MCF 10A (cell line): ENCODE measurements at regions not wholly inside any gene's neighbourhood (a gene's known extent, or its start where the extent isn't known, plus 50 kb on each side); places are given as distances from the start of the nearest gene placed in this dataset.

Experiments
- BruUV-seq: library from RNA; stranded (reverse); fragments of 400-500 nt; replicated peaks from 2 replicates; lab custom pipeline; 2021; lab: Mats Ljungman, UMichigan
- CTCF ChIA-PET: fragments of 300-600 bp; sonication (Branson Sonifier 250); formaldehyde crosslinking; extraction: SDS; loops from one replicate; lab custom pipeline; 2021; ENCODE audit warnings: antibody characterized with exemption, inconsistent platforms; lab: Yijun Ruan, JAX
- POLR2A ChIA-PET: fragments of 300-600, 350-650 bp; sonication (Branson Sonifier 250); formaldehyde crosslinking; extraction: SDS; loops from one replicate; lab custom pipeline; 2020; ENCODE audit warnings: antibody characterized with exemption, inconsistent platforms; lab: Yijun Ruan, JAX
- DNase-seq: peaks from one replicate; pipeline ENCODE4 v3.0.0-alpha.2; 2018; ENCODE audit not compliant: unreplicated experiment
- H3K27ac Mint-ChIP-seq: one replicate; pipeline ENCODE4 v1.8.0; 2022; ENCODE audit warnings: mild to moderate bottlenecking, low read depth, mixed read lengths; ENCODE audit not compliant: unreplicated experiment
- H3K27me3 Mint-ChIP-seq: one replicate; pipeline ENCODE4 v1.8.0; 2022; ENCODE audit warnings: mixed read lengths; ENCODE audit not compliant: insufficient read depth, unreplicated experiment
- H3K36me3 Mint-ChIP-seq: one replicate; pipeline ENCODE4 v1.8.0; 2022; ENCODE audit warnings: mild to moderate bottlenecking, moderate library complexity, mixed read lengths; ENCODE audit not compliant: insufficient read depth, unreplicated experiment
- H3K4me1 Mint-ChIP-seq: one replicate; pipeline ENCODE4 v1.8.0; 2022; ENCODE audit warnings: mixed read lengths; ENCODE audit not compliant: insufficient read depth, unreplicated experiment
- H3K4me3 Mint-ChIP-seq: one replicate; pipeline ENCODE4 v1.8.0; 2022; ENCODE audit warnings: mild to moderate bottlenecking, moderate library complexity, mixed read lengths; ENCODE audit not compliant: unreplicated experiment
- H3K9me3 Mint-ChIP-seq: one replicate; pipeline ENCODE4 v1.8.0; 2022; ENCODE audit warnings: mixed read lengths; ENCODE audit not compliant: unreplicated experiment
- intact Hi-C: fragments of 100-400 bp; cut with micrococcal nuclease; formaldehyde crosslinking; loops from 2 replicates; pipeline ENCODE4 v1.14.1; 2022
- TF ChIP-seq, protein P1 (sequence below): fragments of 200-600 bp; IDR thresholded peaks from one replicate; pipeline ENCODE4 v1.8.0; 2022; ENCODE audit warnings: antibody characterized with exemption, mild to moderate bottlenecking; ENCODE audit not compliant: unreplicated experiment

DNA sequence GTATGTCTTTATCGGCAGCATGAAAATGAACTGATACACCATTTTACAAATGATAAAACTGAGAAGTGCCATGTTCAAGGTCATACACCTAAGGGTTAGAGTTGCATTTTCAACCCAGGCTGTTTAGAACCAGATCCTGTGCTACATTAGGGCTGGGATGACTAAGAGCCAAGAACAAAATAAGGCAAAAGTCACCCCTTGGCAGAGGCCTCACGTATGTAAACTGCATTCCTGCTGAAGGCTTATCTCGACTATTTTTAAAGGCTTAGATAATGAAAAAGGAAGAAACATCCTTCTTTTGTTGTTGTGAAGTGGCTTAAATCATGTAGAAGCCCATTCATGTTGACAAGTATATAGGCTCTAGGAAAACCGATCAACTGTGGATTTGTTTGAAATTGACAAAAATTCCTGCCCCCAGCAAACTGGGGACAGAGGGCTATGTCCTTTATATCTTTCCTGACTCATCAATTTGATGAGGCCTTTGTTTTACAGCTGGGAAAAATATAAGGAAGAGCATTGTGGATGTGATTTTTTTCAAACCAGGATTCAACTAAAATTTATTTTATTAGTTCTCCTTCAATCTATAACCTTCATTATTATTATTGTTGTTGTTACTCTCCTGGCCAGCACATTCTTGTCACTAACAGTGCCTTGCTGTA lies 196.5 kb downstream of the SNX18 start:
- no peak overlapping the region for H3K27ac Mint-ChIP-seq
- peaks cover 14% of the 10 kb centered on the region for H3K9me3 Mint-ChIP-seq
- ChIA-PET CTCF (no interaction called here), POLR2A (no interaction called here)
- no TSS peak for BruUV-seq
- no peak overlapping the region for H3K4me3 Mint-ChIP-seq
- TF ChIP-seq, protein P1, sequence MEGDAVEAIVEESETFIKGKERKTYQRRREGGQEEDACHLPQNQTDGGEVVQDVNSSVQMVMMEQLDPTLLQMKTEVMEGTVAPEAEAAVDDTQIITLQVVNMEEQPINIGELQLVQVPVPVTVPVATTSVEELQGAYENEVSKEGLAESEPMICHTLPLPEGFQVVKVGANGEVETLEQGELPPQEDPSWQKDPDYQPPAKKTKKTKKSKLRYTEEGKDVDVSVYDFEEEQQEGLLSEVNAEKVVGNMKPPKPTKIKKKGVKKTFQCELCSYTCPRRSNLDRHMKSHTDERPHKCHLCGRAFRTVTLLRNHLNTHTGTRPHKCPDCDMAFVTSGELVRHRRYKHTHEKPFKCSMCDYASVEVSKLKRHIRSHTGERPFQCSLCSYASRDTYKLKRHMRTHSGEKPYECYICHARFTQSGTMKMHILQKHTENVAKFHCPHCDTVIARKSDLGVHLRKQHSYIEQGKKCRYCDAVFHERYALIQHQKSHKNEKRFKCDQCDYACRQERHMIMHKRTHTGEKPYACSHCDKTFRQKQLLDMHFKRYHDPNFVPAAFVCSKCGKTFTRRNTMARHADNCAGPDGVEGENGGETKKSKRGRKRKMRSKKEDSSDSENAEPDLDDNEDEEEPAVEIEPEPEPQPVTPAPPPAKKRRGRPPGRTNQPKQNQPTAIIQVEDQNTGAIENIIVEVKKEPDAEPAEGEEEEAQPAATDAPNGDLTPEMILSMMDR, result no peak
- H3K4me1 Mint-ChIP-seq, result no peaks in the 10 kb centered on the region
- H3K27me3 Mint-ChIP-seq, result peaks cover 11% of the 10 kb centered on the region
- DNase-seq, result no peak
- H3K36me3 Mint-ChIP-seq, result no peaks in the 10 kb centered on the region
- intact Hi-C loops, result no loop called here

DNA sequence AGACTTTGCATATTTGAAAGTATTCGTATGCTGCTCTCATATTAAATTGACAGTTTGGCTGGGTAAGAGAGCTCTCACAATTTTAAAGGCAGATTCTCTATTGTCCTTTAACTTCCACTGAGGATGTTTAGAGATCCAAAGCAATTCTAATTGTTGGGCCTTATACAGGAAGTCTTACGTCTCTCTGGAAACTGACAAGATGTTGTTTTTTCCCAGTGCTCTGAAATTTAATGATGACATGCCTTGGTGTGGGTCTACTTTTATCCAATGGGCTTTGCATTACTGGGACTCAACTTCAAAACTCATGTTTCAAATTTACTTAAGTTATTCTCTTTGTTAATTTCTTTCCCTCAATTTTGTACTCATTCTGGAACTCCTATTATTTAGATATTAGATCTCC lies 191.5 kb downstream of the SNX18 start:
- no peaks in the 10 kb centered on the region for H3K36me3 Mint-ChIP-seq
- H3K4me1 Mint-ChIP-seq, result no peaks in the 10 kb centered on the region
- no peak overlapping the region for H3K27ac Mint-ChIP-seq
- TF ChIP-seq, protein P1, result no peak
- no peak for DNase-seq
- peaks cover 28% of the 10 kb centered on the region for H3K27me3 Mint-ChIP-seq
- intact Hi-C loops, result no loop called here
- ChIA-PET POLR2A (interaction anchor here (0.7 to 1.0 kb wide), 2 partner anchors 11 to 252 kb away, joined by 3 to 5 read pairs; no protein-coding TSS in a partner anchor), CTCF (interaction anchor here (0.7 kb wide), 1 partner anchor 25 kb away, joined by 3 read pairs; no protein-coding TSS in a partner anchor)
- H3K4me3 Mint-ChIP-seq, result no peak overlapping the region
- no TSS peak for BruUV-seq
- no peaks in the 10 kb centered on the region for H3K9me3 Mint-ChIP-seq

DNA sequence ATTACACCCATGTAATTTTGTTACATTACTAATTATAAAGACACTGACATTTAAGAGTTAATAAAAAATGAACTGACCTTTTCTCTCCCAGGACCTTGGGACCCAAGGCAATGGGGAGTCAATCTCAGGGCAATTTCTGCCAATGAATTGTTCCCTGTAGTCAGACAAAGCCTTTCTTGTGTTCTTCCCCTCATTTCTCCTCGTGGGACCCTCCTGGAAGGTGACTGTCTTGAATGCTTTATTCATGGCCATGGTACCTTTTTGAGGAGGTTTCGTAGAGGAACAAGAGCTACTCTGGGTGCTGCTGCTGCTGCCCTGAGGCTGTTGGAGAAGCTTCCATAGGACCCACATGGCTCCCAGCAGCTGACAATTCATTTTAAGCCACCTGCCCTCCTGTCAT lies 190.3 kb downstream of the SNX18 start:
- ChIA-PET POLR2A (interaction anchor here (1.4 kb wide), 1 partner anchor 36 kb away, joined by 4 read pairs; no protein-coding TSS in a partner anchor), CTCF (interaction anchor here (1.0 kb wide), 1 partner anchor 35 kb away, joined by 3 read pairs; no protein-coding TSS in a partner anchor)
- H3K4me1 Mint-ChIP-seq, result no peaks in the 10 kb centered on the region
- BruUV-seq, result no TSS peak
- H3K36me3 Mint-ChIP-seq, result no peaks in the 10 kb centered on the region
- no peak overlapping the region for H3K4me3 Mint-ChIP-seq
- no peaks in the 10 kb centered on the region for H3K9me3 Mint-ChIP-seq
- TF ChIP-seq, protein P1, result no peak
- intact Hi-C loops, result no loop called here
- peaks cover 28% of the 10 kb centered on the region for H3K27me3 Mint-ChIP-seq
- no peak overlapping the region for H3K27ac Mint-ChIP-seq
- no peak for DNase-seq

DNA sequence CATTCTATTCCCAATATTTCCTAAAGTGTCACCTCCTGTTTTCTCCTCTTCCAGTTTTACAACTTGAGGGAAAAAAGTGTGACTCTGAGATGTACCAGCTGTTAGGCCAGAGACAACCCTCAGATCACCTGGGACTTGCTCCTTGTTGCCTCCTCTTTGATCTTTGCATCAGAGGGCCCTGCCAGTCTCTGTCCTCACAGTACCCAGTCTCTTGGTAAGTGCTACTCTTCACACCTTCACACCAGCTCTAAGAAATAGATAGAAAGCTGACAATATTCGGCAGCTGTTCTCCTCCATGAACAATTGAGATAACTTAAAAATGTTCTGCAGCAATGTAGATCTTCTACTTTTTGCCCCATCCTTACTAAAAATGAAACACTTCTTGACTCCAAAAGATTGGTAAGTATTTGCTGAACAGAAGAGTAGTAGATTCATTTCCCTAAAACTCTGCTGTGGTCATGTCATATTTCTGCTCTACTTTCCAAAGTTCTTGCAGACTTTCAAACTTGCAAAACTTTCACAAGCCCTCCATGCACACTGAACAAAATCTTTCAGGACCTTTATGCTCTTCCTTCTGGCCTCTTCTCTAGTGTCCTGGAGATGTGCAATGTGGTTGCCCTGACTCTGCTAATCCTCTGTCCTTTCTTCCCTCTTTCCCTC lies 188.6 kb downstream of the SNX18 start:
- Mint-ChIP-seq H3K27me3 (peaks cover 28% of the 10 kb centered on the region), H3K9me3 (no peaks in the 10 kb centered on the region), H3K27ac (no peak overlapping the region), H3K4me3 (no peak overlapping the region), H3K36me3 (no peaks in the 10 kb centered on the region), H3K4me1 (peaks cover 9% of the 10 kb centered on the region)
- POLR2A ChIA-PET, result no interaction called here
- TF ChIP-seq, protein P1, result no peak
- CTCF ChIA-PET, result interaction anchor here (0.7 kb wide), 1 partner anchor 115 kb away, joined by 3 read pairs; no protein-coding TSS in a partner anchor
- intact Hi-C loops, result no loop called here
- no TSS peak for BruUV-seq
- no peak for DNase-seq
